BJ (cell line): ENCODE measurements at regions not wholly inside any gene's neighbourhood (a gene's known extent, or its start where the extent isn't known, plus 50 kb on each side); places are given as distances from the start of the nearest gene placed in this dataset.

Source experiments
- CTCF ChIA-PET: fragments of 350-600 bp; formaldehyde crosslinking; extraction: SDS; loops from one replicate; lab custom pipeline; 2021; ENCODE audit warnings: antibody characterized with exemption, inconsistent platforms; lab: Yijun Ruan, JAX
- POLR2A ChIA-PET: fragments of 300-600 bp; sonication (Branson Sonifier 250); formaldehyde crosslinking; extraction: SDS; loops from one replicate; lab custom pipeline; 2021; ENCODE audit warnings: antibody characterized with exemption; lab: Charles Lee
- DNase-seq: peaks from one replicate; pipeline ENCODE4 v3.0.0-alpha.2; 2011; ENCODE audit warnings: low read depth
- H3K27me3 ChIP-seq: 2 replicates; pipeline ENCODE4 v1.6.0; 2011; ENCODE audit warnings: low read length; ENCODE audit not compliant: control insufficient read depth, insufficient read depth
- H3K36me3 ChIP-seq: 2 replicates; pipeline ENCODE4 v1.5.1; 2011; ENCODE audit warnings: low read length; ENCODE audit not compliant: control insufficient read depth, insufficient read depth
- H3K4me3 ChIP-seq: 2 replicates; pipeline ENCODE4 v1.5.1; 2011; ENCODE audit warnings: low read depth, mild to moderate bottlenecking, control low read depth, low read length
- TF ChIP-seq, protein P1 (sequence below): IDR thresholded peaks from 2 replicates; pipeline ENCODE4 v1.5.1; 2011; ENCODE audit warnings: low read depth, mild to moderate bottlenecking, control low read depth, inconsistent platforms, low read length, moderate library complexity; ENCODE audit not compliant: insufficient read depth

DNA sequence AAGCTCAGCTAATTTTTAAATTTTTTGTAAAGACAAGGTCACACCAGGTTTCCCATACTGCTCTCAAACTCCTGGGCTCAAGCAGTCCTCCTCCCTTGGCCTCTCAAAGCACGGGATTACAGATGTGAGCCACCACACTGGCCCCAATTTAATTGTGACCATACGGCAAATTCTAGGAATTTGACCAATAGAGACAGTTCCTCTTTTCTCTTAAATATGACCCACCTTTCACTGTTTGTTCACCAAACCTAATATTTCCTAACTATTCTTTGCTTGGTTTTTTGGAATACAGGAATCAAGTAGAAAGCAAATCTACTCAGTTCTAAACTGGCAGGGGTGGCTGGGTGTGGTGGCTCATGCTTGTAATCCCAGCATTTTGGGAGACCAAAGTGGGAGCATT lies 264.0 kb downstream of the SHQ1 start:
- Histone ChIP-seq H3K27me3 (no peaks in the 10 kb centered on the region; the same call in 1 of the 2 replicates), H3K36me3 (no peaks in the 10 kb centered on the region), H3K4me3 (no peak overlapping the region)
- ChIA-PET CTCF (no interaction called here), POLR2A (no interaction called here)
- TF ChIP-seq, protein P1, sequence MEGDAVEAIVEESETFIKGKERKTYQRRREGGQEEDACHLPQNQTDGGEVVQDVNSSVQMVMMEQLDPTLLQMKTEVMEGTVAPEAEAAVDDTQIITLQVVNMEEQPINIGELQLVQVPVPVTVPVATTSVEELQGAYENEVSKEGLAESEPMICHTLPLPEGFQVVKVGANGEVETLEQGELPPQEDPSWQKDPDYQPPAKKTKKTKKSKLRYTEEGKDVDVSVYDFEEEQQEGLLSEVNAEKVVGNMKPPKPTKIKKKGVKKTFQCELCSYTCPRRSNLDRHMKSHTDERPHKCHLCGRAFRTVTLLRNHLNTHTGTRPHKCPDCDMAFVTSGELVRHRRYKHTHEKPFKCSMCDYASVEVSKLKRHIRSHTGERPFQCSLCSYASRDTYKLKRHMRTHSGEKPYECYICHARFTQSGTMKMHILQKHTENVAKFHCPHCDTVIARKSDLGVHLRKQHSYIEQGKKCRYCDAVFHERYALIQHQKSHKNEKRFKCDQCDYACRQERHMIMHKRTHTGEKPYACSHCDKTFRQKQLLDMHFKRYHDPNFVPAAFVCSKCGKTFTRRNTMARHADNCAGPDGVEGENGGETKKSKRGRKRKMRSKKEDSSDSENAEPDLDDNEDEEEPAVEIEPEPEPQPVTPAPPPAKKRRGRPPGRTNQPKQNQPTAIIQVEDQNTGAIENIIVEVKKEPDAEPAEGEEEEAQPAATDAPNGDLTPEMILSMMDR: no peak
- no peak for DNase-seq

DNA sequence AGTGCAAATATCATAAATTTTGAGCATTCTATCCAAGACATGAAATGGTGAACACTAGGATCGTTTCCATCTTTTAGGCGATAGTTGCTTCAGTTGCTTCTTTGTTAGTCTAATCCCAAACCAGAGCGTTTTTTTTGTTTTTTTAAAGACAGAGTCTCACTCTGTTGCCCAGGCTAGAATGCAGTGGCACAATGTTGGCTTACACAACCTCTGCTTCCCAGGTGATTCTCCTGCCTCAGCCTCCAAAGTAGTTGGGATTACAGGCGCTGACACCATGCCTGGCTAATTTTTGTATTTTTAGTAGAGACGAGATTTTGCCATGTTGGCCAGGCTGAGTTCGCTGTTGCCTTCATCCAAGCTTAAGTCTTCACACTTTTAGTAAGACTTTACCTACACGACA lies 265.3 kb downstream of the SHQ1 start:
- no peak for DNase-seq
- Histone ChIP-seq H3K4me3 (no peak overlapping the region), H3K36me3 (no peaks in the 10 kb centered on the region), H3K27me3 (no peaks in the 10 kb centered on the region; the same call in 1 of the 2 replicates)
- ChIA-PET POLR2A (no interaction called here), CTCF (no interaction called here)
- TF ChIP-seq, protein P1: no peak

DNA sequence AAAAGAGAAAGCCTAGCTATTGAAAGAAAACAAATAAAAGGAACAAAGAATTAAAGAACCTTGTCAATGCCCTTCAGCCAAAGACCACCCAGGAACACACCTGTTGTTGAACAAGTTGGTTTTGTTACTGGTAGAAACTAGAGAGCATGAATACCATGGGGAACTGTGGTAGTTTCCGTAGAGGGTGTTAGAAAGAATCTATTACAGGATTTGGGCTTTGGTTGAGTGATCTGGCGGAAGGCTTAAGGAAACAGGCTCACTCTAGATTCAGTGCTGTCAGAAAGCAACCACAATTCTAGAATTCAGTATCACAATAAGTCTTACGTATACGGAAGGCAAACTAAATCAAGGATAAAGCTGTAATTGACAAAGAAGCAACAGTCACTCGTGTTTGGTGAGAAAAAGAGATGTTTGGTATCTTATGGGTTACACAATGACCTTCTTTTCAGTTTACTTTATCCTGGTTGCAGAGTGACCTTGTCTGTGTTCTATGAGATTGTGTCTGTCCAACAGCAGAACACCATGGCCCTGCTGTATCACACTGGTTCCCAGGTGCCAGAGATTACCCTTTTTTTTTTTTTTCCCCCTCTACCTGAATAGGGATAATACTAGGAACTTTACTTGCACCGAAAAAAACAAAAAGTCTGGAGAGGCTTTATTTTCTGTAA lies 265.9 kb downstream of the SHQ1 start:
- POLR2A ChIA-PET: no interaction called here
- TF ChIP-seq, protein P1: no peak
- no peaks in the 10 kb centered on the region for H3K36me3 ChIP-seq
- CTCF ChIA-PET: interaction anchor here (2.4 kb wide), 1 partner anchor 15 kb away, joined by 6 read pairs; no protein-coding TSS in a partner anchor
- no peak for DNase-seq
- no peak overlapping the region for H3K4me3 ChIP-seq
- H3K27me3 ChIP-seq: no peaks in the 10 kb centered on the region; the same call in 1 of the 2 replicates

DNA sequence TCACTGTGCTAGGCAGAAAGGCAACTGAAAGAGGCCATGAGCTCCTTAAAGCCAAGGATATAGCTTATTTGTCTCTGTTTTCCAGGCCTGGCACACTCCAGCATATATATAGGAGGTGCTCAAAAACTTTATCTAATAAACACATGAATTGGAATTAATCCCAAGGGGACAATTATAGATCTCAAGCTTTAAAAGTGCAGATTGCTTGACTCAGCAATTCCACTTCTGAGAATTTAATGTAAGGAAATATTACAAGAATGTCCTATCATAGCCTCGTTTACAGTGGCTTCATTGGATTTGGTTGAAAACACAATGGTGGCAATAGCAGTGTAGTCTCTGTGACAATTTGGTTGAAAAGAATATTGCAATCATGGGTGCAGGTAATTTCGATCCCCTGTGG lies 267.3 kb downstream of the SHQ1 start:
- CTCF ChIA-PET: interaction anchor here (1.3 to 2.4 kb wide), 2 partner anchors 10 to 16 kb away, joined by 5 to 6 read pairs; no protein-coding TSS in a partner anchor
- DNase-seq: no peak
- Histone ChIP-seq H3K4me3 (no peak overlapping the region), H3K36me3 (no peaks in the 10 kb centered on the region), H3K27me3 (no peaks in the 10 kb centered on the region; the same call in 1 of the 2 replicates)
- TF ChIP-seq, protein P1: no peak
- POLR2A ChIA-PET: no interaction called here

DNA sequence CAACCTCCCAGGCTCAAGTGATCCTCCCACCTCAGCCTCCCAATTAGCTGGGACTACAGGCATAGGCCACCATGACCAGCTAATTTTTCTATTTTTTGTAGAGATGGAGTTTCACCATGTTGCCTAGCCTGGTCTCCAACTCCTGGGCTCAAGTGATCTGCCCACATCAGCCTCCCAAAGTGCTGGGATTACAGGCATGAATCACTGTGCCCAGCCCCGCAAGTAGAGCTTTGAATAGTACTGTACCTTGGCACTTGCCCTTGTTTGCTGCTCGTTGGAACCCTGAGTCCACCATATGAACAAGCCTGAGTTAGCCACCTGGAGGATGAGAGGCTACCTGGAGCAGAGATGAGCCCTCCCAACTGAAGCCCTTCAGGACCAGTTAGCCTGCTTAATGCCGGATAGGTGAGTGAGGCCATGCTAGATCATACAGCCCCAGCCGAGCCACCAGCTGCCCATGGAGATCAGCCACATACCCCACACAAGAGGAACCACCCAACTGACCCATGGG lies 267.9 kb downstream of the SHQ1 start:
- DNase-seq: no peak
- Histone ChIP-seq H3K27me3 (no peaks in the 10 kb centered on the region; the same call in 1 of the 2 replicates), H3K36me3 (no peaks in the 10 kb centered on the region), H3K4me3 (no peak overlapping the region)
- ChIA-PET POLR2A (no interaction called here), CTCF (interaction anchor here (1.0 to 2.4 kb wide), 3 partner anchors 11 to 263 kb away, joined by 3 to 6 read pairs (median 5); no protein-coding TSS in a partner anchor)
- TF ChIP-seq, protein P1: no peak
